ENCODE measurements at regions not wholly inside any gene's neighbourhood (a gene's known extent, or its start where the extent isn't known, plus 50 kb on each side); places are given as distances from the start of the nearest gene placed in this dataset.

DNA sequence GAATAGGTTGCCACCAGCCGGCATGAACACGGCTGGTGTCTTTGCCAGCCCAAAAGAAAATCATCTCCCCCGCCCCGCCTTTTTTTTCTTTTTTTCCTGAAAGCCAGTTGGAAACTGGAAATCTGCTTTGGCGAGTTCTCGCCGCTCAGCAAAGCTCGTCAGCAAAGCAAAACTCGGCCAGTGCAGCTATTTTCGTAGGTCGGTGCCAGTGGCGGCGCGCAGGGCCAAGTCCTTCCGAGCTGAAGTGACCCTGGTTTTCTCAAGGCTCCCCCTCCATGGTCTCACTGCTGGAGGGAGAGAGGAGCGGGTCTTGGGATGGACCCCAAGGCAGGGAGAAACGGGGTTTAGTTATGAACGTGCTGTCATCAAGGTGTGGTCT, 248.4 kb upstream of the RTL1 start:
- no peak for TF ChIP-seq GATA2 (IDR thresholded peaks at IDR 0.05; ENCODE audit: low read depth, low read length)
- TF ChIP-seq GATA3 (IDR thresholded peaks at IDR 0.05; ENCODE audit: low read depth, low read length) = no peak
